NCI-H2227 (cell line): ENCODE measurements at regions not wholly inside any gene's neighbourhood (a gene's known extent, or its start where the extent isn't known, plus 50 kb on each side); places are given as distances from the start of the nearest gene placed in this dataset.

ENCODE experiments used
- DNase-seq: peaks from one replicate; lab custom pipeline; 2025; ENCODE audit not compliant: unreplicated experiment; lab: John Stamatoyannopoulos, UW

- no peak for DNase-seq
These were observed 436.1 kb upstream of the MMADHC start for GRCh38 chr2:150023663-150024062.

- no peak for DNase-seq
These were observed 435.5 kb upstream of the MMADHC start for GRCh38 chr2:150023044-150023443.

GRCh38 chr2:150020937-150021673 is 433.5 kb upstream of the MMADHC start:
- no peak for DNase-seq

- DNase-seq = no peak
These were observed 432.6 kb upstream of the MMADHC start for GRCh38 chr2:150020221-150020620.

GRCh38 chr2:150019063-150019462 is 431.5 kb upstream of the MMADHC start:
- DNase-seq = no peak

- no peak for DNase-seq
These were observed 425.4 kb upstream of the MMADHC start for GRCh38 chr2:150012986-150013385.

- DNase-seq = no peak
These were observed 423.7 kb upstream of the MMADHC start for GRCh38 chr2:150011161-150011730.

GRCh38 chr2:150008901-150009300 is 421.3 kb upstream of the MMADHC start:
- no peak for DNase-seq

GRCh38 chr2:150007815-150008430 is 420.3 kb upstream of the MMADHC start:
- no peak for DNase-seq

GRCh38 chr2:150006591-150006990 is 419.0 kb upstream of the MMADHC start:
- no peak for DNase-seq

GRCh38 chr2:150003544-150003943 is 416.0 kb upstream of the MMADHC start:
- no peak for DNase-seq

GRCh38 chr2:150001788-150002187 is 414.2 kb upstream of the MMADHC start:
- no peak for DNase-seq

GRCh38 chr2:149996901-149997300 is 409.3 kb upstream of the MMADHC start:
- no peak for DNase-seq

GRCh38 chr2:149994057-149994728 is 406.6 kb upstream of the MMADHC start:
- no peak for DNase-seq

- DNase-seq = no peak
These were observed 405.7 kb upstream of the MMADHC start for GRCh38 chr2:149993316-149993715.

GRCh38 chr2:149991576-149991975 is 404.0 kb upstream of the MMADHC start:
- DNase-seq = no peak

- no peak for DNase-seq
These were observed 403.4 kb upstream of the MMADHC start for GRCh38 chr2:149990965-149991364.

- no peak for DNase-seq
These were observed 402.0 kb upstream of the MMADHC start for GRCh38 chr2:149989447-149990063.

- DNase-seq = no peak
These were observed 400.8 kb upstream of the MMADHC start for GRCh38 chr2:149988361-149988760.

GRCh38 chr2:149986861-149987260 is 399.3 kb upstream of the MMADHC start:
- DNase-seq = no peak

- DNase-seq = no peak
These were observed 396.7 kb upstream of the MMADHC start for GRCh38 chr2:149984311-149984710.
